Hippocampal formation (tissue), 2 donors: ENCODE measurements at regions not wholly inside any gene's neighbourhood (a gene's known extent, or its start where the extent isn't known, plus 50 kb on each side); places are given as distances from the start of the nearest gene placed in this dataset.
"Not testable (repeated sequence)": the region's sequence is repeated elsewhere in the genome, so short reads cannot be mapped to it uniquely, and the experiment has no call there.

Experiments
- DNase-seq, 2 donors: peaks; one replicate each; lab custom pipeline; 2025; lab: John Stamatoyannopoulos, UW

DNA sequence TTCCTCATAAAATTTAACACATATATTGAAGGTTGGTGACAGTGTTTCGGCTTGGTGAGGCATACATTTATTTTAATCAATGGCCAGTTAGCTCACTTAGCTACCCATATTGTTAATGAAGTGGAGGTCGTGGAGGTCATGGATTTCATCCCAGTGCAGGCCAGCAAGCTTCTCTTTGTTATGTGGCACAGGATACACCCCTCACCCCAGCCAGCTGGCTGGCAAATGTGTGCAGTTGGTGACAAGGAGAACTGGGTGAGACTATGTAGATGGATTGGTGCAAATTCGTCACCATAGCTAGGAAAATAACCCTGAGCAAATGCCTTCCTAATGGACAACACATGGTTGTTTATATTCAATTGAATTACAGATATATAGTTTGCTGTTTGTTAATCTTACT is 50.5 kb upstream of the FOXP2 start:
- no peak for DNase-seq

- no peak for DNase-seq
Observed at GRCh38 chr7:114363292-114363691, 51.3 kb upstream of the FOXP2 start.

DNA sequence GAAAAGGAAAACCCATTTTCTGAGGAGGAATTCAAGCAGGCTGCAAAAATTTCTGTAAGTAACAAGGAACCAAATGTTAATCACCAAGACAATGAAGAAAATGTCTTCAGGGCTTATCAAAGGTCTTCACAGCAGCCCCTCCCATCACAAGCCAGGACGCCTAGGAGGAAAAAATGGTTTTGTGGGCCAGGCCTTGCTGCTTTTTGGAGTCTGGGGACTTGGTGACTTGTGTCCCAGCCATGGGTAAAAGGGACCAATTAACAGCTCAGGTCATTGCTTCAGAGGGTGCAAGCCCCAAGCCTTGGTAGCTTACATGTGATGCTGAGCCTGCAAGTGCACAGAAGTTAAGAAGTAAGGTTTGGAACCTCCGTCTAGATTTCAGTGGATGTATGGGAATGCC is 55.7 kb upstream of the FOXP2 start:
- DNase-seq = no peak

DNA sequence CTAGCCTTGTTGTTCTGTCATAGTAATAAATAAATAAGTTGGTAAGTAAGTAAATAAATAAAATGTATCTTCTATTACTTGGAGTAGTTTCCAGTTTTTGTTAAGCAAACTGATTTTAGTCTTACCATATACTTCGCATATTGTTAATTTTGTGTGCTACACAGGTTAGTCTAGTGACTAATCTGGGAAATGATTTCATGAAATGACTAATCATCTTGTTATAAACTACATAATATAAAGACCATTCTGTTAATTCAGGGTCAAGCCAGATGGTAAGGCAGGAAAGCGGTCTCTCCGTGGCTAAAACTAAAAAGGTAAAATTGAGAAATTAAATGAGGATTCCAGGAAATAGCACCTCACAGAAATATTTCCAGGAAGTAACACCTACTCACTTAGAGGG is 58.5 kb upstream of the FOXP2 start:
- DNase-seq = no peak

DNA sequence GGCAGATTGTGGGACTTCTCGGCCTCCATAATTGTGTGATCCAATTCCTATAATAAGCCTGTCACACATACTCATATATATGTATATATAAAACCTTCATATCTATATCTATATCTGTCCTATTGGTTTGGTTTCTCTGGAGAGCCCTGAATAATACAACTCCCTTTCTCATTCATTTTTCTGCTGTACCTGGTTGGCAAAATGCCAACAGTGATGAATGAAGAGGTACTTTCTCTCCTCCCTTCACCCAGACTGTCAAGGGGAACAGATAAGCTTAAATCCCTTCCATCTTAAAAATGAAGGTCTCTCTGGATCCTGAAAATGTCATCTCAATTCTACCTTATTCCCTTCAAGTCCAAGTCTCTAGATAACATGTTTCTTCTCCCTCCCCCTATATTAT is 60.3 kb upstream of the FOXP2 start:
- no peak for DNase-seq

DNA sequence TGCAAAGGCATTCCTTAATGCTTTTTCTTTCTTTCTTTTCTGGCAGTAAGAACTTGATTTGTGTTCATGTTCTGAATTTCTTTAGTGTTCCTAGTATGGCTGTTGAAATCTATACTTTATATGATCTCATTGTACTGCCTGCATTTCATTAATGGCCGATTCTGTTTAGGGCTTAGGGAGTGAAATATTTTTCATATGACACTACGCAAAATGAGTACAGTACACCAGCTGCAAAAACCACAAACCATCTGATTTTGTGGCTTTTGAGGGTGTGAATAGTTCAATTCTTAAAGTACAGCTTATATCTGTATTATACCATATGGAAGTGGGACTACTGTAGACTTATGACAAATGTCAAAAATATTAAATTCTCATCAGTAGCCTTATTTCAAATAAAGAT is 69.1 kb upstream of the FOXP2 start:
- DNase-seq = no peak

DNA sequence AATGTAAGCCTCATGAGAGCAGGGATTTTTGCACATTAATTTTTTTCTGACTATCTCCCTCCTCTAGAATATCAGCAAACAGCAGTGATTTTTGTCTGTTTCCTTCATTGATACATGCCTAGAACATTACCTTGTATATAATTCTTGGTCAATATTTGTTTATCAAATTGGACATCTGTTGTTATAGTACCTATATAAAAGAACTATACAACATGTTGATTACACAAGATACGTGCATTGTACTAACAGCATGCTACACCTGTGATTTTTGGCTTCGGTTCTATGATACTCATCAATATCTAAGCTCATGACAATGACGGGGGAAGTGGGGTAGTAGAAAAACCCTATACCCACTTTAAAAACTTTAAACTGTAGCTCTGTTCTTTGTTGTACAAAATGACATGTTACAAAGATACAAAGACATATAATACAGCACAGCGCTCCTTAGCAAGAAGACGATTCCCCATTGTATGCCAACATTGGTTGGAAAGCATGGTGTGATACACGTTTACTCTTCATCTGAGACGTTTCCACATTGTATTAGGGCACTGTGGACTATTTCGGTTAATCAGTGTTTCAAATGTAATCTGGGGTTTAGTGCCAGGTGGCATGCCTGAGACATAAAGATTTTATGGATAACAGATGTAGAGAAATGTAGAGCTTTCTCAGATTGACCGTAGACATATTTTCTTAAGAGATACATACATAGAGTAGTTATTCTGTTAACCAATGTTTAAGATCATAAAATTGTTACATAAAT is 70.5 kb upstream of the FOXP2 start:
- no peak for DNase-seq

DNA sequence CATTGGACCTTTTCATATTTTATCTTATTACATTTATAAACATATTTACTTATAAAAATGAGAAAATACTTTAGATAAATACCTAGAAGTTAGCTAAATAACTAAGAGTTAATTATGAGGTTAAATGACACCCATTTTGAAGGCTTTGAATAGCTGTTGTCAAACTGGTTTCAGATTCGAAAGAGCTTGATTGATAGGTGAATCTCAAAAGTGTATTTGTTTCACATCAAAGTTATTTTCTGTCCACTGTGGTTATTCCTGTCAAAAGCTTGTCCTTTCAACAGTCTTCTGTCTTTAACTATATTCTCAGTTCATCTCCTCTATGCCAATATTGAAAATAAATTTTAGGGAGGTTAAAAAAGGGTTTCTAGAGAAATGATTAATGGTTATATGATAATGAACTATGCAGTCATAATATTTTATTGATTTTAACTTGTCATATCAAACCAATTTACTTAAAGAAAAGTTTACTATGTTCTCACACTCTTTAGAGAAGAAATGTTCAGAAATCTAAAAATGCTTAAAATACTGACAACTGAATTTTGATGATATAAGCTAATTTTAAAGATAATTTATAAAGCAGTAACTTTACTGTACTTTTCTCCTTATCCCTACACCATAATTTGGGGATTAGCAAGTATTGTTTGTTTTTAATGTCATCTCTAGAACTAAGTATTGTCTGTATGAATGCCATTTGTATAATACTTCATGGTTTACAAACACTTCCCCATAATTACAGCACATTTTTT is 72.0 kb upstream of the FOXP2 start:
- DNase-seq = no peak

GRCh38 chr7:114341648-114342047 is 73.0 kb upstream of the FOXP2 start:
- no peak for DNase-seq

GRCh38 chr7:114334989-114335388 is 79.6 kb upstream of the FOXP2 start:
- no peak for DNase-seq

DNA sequence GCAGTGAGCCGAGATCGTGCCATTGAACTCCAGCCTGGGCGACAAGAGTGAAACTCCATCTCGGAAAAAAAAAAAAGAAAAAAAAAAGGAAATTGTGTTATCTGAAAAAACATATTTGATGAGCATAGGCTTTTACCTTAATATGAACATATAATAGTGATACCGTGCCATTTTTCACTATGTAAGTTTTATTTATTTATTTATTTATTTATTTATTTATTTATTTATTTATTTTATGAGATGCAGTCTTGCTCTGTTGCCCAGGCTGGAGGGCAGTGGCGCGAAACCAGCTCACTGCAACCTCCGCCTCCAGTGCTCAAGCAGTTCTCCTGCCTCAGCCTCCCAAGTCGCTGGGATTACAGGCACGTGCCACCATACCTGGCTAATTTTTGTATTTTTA is 85.2 kb upstream of the FOXP2 start:
- not testable (repeated sequence) for DNase-seq

DNA sequence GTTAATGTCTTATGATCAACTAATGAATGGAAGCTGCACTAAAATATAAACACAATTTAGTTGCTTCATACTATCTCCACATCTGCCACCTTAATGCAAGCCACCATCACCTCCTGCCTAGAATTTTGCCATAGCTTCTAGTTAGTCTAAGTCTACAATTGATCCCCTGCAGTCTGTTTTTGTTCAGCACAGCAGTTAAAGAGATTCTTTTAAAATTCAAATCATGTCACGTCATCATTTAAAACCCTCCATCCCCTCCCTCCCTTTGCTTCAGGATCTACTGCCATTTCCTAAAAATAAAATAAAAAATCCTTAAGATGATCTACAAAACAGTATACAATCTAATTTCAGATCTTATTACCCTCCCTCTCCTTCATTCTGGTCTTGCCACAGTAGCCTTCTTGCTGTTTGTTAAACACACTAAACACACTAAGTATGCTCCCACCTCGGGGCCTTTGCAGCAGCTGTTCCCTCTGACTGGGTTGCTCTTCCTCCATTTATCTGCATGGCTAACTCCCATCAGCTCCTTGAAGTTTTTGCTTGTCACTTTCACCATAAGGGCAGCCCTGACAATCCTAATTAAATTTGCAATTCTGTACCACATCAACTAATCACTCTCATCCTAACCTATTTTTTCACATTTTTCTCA is 97.0 kb upstream of the FOXP2 start:
- DNase-seq = no peak

DNA sequence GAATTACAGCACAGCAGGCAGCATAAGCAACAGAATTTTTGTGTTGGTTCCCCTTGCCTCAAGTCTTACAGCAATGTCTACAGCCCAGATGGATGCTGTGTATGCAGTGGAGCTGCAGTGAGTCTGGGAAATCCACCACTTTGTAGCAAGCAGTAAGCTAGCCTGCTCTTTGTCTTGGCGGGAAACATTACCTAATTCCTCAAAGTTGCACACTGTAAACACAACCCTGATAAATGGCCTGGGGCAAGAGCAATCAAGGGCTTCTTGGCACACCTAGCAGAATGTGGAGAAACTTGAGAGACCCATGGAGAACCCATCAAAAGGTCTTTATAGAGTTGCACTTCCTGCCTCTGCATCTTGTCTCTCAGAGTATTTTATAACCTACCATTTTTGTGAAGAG is 102.0 kb upstream of the FOXP2 start:
- DNase-seq = no peak

DNA sequence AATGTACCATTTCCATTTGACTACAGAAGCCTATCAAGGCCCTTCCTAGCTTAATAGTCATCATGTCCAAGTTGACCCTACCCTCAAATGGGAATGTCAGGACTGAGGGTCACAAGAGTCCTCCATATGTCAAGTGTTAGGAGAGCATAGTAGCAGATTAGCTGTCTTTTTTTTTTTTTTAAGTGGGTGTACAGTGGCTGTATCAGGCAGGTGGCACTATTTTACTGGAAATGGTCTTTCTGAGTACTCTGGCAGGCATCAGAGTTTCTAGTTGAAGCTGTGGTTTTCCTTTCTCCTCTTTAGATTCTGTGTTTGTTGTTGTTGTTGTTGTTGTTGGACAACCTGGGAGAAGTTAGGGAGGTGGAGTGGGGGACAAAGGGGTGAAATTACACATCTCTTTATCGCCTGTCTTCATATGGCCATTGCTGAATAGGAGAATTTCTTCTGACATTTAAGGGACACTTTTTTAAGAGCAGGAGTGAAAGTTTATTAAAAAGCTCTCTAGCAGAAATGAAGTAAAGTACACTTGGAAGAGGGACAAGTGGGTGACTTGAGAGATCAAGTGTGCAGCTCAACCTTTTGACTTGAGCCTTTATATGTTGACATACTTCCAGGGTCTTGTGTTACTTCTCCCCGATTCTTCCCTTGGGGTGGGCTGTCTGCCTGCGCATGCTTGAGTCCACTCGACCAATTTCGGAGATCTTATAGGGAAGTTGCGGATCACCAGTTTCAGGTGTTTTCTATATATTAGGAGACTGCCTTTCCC is 104.1 kb upstream of the FOXP2 start:
- DNase-seq = no peak

GRCh38 chr7:114309729-114310128 is 104.9 kb upstream of the FOXP2 start:
- no peak for DNase-seq

- DNase-seq = no peak
Observed at GRCh38 chr7:114303301-114303700, 111.3 kb upstream of the FOXP2 start.

DNA sequence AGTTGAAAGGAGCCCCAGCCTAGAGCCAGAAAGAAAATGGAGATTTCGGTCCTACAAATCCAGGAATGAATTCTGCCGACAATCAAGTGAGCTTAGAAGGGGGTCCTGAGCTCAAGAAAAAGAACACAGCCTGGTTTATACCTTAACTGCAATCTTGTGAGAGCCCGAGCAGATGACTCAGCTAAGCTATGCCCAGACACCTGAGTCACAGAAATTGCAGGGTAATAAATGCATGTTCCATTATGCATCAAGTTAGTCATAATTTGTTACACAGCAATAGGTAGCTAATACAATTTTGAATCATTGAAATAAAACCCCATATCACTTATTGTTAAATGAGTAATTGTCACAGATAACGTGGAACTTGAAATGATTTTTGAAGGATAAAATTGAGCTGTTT is 111.8 kb upstream of the FOXP2 start:
- no peak for DNase-seq

GRCh38 chr7:114298011-114298410 is 116.6 kb upstream of the FOXP2 start:
- DNase-seq = no peak

GRCh38 chr7:114297121-114297520 is 117.5 kb upstream of the FOXP2 start:
- DNase-seq = no peak

DNA sequence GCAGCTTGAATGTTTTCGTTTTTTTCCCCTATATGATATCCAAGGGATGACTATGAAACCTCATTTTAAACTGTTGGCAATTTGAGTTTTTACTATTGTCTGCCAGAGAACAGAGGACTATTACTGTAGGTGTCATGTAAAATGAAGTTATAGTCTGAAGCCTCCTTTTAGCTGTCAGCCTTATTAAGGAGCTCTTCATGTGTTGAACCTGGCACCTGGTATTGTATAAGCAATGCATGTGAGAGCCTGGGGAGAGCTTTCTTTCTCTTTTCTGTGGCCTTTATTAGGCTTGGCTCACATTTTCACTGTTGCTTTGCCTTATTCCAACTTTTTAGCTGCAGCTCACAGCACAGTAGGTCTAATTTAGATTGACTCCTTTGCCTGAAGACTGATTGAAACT is 119.1 kb upstream of the FOXP2 start:
- DNase-seq = no peak

DNA sequence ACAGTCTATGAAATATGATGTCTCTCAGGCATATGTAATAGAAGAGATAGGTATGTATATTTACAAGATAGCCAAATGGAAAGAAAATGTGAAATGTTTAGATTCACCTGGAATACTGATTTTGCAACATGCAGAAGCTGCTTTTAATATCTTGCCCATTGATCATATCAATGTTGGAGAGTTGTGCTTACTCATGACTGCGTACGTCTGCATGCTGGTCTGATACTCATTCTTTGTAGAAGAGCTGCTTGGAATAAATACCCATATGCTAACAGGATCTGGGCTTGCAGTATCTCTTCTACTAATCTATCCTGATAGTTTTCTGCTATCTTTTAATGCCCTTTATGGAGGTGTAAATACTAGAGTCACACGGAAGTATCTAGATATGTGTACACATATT is 120.6 kb upstream of the FOXP2 start:
- DNase-seq = no peak

DNA sequence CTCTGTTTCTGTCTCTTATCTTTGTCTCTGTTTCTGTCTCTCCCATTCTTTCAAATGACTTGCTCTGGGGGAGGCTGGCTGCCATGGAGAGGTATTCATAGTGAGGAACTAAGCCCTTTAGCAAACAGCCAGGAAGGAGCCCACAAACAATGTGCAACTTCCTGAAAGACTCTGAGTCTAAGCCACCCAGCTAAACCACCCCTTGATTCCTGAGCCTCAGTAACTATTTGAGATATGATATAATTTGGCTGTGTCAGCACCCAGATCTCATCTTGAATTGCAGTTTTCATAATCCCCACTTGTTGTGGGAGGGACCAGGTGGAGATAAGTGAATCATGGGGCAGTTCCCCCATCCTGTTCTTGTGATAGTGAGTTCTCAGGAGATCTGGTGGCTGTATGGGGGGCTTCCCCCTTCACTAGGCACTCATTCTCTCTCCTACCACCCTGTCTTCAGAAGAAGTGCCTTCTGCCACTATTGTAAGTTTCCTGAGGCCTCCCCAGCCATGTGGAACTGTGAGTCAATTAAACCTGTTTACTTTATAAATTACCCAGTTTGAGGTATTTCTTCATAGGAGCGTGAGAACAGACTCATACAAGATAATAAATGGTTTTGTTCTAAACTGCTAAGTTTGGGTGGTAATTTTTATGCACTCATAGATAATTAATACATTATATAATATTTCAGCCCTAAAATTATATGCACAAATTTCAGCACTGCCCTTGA is 121.2 kb upstream of the FOXP2 start:
- DNase-seq = no peak
